ENCODE measurements at regions not wholly inside any gene's neighbourhood (a gene's known extent, or its start where the extent isn't known, plus 50 kb on each side); places are given as distances from the start of the nearest gene placed in this dataset.

DNA sequence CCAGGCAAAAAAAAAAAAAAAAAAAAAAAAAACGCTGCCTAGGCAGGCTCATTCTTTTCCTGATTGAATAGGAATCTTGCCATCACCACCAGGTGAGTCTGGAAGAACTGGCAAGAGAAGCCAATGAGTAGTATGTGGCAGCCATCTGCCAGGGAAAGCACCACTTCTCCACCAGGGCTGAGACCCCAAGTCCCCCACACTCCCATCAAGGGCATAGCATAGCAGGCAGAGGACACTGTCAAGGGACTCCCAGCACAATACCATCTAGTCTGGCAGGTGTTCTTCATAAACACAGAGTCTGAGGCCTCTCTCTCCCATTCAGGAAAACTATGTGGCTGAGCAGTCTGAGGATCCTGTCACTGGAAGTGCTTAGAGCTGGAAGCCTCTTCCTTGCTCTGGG is 538.1 kb upstream of the DSEL start:
- TF ChIP-seq, protein P1, sequence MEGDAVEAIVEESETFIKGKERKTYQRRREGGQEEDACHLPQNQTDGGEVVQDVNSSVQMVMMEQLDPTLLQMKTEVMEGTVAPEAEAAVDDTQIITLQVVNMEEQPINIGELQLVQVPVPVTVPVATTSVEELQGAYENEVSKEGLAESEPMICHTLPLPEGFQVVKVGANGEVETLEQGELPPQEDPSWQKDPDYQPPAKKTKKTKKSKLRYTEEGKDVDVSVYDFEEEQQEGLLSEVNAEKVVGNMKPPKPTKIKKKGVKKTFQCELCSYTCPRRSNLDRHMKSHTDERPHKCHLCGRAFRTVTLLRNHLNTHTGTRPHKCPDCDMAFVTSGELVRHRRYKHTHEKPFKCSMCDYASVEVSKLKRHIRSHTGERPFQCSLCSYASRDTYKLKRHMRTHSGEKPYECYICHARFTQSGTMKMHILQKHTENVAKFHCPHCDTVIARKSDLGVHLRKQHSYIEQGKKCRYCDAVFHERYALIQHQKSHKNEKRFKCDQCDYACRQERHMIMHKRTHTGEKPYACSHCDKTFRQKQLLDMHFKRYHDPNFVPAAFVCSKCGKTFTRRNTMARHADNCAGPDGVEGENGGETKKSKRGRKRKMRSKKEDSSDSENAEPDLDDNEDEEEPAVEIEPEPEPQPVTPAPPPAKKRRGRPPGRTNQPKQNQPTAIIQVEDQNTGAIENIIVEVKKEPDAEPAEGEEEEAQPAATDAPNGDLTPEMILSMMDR (conservative IDR thresholded peaks at IDR 0.05) = no peak
- no peak for TF ChIP-seq ZFX (IDR thresholded peaks at IDR 0.05)

Measured in C4-2B (cell line).